HG02642 (cell line): ENCODE measurements at regions not wholly inside any gene's neighbourhood (a gene's known extent, or its start where the extent isn't known, plus 50 kb on each side); places are given as distances from the start of the nearest gene placed in this dataset.
"Not testable (repeated sequence)": the region's sequence is repeated elsewhere in the genome, so short reads cannot be mapped to it uniquely, and the experiment has no call there.

ENCODE experiments used
- ATAC-seq: cut with Tn5 transposase; IDR thresholded peaks from one replicate; pipeline ENCODE4 v1.9.1; 2021; ENCODE audit warnings: mild to moderate bottlenecking; ENCODE audit not compliant: unreplicated experiment, poor library complexity

DNA sequence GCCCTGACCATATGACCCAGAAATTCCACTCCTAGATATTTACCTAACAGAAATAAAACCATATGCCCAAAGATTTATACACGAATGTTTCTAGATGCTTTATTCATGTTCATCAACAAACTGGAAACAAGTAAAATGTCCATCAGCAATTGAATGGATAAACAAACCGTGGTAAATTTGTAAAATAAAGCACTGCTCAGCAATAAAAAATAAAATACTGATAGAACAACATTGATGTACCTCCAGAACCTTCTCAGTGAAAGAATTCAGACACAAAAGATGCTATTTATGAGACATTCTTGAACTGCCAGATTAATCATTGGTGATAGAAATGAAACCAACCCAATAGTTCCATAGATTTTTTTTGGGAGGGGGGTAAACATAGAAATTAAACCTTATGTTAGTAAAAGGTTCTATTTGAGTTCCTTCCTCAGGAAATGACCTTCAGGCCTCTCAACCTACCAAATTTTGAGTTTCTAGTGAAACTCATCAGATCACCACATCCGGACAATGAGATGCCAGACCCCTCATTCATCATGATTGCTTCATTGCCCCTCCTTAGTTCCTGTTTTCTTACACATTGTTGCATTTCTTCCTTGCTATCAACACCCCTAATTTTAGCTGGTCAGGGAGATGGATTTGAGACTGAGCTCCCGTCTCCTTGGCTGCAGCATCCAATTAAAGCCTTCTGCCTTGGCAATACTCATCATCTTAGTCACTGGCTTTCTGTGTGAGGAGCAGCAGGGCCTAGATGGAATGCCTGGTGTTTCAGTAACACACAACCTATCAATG is 203.5 kb downstream of the LPIN1 start:
- ATAC-seq = no peak

DNA sequence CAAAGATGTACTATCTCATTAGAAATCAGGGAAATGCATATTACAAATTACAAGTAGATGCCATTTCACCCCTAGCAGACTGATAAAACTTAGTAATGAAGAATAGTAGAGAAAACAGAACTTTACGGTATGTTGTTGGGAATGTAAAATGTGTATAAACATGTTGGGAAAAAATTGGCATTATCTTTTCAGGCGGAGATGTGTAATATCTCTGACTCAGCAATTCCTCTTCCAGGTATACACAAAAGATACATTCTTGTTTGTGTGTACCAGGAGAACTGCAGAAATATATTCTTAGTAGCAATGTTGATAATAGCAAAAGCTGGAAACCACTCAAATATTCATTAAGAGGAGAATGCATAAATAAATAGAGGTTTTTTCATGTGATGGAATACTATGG is 204.5 kb downstream of the LPIN1 start:
- no peak for ATAC-seq

DNA sequence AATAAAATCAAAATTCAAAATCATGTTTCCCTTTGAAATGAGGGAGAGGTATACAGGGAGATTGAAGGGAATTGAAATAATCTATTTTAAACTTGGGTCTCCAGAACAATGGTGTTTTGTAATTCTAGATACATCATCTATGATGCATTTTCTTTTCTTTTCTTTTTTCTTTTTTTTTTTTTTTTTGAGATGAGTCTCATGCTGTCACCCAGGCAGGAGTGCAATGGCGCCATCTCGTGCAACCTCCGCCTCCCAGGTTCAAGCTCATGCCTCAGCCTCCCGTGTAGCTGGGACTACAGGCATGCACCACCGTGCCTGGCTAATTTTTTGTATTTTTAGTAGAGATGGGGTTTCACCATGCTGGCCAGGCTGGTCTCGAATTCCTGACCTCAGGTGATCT is 205.1 kb downstream of the LPIN1 start:
- ATAC-seq = not testable (repeated sequence)

DNA sequence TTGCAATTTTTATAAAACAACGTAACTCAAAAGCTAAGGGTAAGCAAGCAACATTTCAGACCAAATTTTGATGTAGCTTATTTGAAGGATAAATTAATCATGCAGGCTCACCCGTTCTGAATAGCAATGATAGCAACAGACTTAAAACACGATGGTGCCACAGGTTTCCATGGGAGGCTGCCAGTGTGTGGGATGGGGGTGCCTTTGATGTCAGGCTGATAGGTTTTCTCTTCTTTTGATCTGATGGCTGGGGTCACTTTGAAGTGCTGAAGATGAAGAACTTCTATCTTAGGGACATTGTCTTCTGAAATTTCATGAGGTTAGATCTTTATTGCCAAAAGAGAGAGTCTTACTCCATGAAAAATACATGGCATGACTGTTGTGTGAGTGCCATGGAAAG is 206.8 kb downstream of the LPIN1 start:
- ATAC-seq = no peak

DNA sequence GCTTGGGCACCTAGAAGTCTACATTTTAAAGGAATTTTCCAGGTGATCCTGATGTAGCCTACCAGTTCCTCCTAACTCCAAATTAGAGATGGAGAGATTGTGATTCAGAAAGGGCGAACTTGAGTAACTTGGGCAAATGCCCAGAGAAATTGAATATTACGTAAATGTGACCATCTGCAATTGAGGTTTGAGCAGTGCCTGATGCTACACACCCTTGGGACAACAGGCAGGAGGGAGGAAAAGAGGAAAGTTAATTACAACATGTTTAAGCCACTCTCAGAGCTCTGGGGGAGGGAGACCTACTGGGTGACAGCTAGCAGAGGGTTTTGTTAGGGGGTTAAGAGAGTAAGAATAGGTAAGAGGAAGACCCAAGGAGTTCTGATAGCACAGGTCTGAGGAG is 208.9 kb downstream of the LPIN1 start:
- ATAC-seq = no peak

DNA sequence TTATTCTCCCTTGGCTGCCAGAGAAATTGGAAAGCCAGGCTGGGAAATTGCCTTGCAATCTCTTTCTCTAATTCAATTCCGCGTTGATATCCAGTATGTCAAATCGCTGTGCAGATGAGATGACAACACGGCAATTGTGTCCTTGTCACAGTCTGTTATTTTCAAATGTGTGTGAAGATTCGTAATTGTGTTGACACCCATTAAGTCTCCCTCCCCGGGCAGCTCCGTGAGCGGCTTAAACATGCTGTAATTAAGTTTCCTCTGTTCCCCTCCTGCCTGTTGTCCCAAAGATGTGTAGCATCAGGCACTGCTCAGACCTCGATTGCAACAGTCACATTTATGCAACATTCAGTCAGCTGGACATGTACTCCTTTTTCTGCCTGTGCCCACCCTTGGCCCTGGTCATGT is 209.5 kb downstream of the LPIN1 start:
- ATAC-seq = no peak

DNA sequence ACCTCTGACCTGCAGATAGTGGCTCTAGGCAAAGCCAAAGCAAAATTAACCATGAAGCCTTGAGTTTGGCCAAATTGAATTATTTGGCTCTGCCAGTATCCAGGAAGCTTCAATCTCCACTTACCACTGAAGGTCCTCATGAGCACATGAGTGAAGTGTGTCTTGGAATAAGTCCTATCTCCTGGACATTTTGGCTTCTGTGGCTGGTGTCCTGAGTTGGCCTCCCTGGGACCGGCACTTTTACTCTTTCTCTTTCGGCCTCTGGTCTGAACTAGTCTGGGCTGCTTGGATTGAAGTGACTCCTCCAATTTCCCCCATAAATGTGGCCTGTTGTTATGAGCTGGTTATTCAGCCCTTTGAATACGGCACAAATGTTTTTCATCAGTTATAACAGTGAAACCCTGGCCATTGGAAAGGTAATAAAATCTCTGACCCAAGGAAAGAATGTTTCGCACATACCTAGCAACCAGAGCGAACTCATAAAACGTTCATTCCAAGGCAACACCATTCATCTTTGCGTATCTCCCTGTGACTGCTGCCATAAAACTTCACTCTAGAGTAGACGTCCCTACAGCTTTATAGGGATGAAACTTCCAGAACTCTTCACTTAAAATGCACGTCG is 216.4 kb downstream of the LPIN1 start:
- no peak for ATAC-seq

DNA sequence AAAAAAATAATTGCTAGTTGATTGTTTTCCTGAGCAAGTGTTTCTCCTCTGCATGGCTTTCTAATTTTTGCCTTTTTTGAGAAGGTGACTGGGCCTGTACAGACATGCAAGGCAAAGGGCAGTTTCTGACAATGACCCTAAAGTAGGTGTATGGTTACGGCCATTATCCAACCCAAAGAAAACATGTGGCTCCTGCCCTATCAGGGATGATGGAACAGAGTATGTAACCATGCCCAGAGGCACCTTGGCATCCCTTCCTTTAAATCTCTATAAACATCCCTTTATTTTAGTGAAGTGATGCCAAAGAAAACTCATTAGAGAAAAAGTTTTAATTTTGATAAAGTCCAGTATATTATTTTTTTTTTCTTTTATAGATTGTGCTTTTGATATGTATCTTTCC is 217.5 kb downstream of the LPIN1 start:
- ATAC-seq = no peak

DNA sequence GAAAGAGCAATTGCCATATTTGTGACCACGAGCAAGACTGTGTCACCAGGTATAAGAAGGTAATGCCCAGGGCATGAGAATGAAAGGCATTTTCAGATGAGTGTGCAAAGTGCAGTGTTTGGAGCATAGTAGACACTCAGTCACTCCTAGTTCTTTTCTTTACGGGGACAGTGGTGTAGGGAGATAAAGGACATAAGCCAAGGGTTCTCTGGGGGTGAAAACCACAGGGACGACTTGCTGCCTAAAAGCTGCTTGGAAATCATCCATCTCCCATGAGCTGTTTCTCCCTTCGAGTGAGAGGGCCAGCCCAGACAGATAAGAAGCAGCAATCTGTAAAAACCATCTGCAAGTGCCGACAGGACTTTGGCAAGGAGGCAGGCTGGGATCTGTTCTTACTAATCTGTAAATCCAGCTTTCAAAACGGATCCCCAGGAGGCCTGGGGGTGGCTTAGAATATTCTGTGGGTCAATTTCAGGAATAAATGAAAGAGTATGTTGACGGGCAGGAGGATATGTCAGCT is 221.6 kb downstream of the LPIN1 start:
- ATAC-seq = no peak

DNA sequence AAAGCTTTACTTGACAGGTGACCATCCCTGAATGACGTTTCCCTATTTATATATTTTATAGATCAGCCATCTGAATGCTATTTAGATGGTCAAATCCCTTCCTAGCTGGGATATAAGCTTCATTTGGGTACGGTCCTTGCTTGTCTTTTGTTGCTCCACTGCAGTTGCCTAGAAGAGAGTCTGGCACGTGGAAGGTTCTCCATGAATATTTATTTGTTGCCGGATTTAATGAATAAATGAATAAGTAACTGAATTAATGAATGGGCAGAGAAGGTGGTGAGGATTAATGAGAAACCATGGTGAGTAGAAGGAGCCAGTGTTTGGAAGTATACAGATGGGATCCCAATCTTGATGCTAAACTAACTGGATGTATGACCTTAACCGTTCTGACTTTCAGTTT is 222.1 kb downstream of the LPIN1 start:
- ATAC-seq = no peak

DNA sequence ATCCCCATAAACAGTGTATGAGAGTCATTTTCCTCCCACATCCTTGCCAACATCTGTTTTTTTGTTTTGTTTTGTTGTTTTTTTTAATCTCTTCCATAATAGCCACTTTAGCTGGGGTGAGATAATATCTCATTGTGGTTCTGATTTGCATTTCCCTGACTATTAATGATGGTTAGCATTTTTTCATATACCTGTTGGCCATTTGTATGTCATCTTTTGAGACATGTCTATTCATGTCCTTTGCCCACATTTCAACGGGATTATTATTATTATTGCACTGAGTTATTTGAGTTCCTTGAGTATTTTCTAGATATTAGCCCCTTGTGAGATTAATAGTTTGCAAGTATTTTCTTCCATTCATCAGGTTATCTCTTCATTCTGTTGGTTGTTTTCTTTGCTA is 223.3 kb downstream of the LPIN1 start:
- ATAC-seq = no peak

DNA sequence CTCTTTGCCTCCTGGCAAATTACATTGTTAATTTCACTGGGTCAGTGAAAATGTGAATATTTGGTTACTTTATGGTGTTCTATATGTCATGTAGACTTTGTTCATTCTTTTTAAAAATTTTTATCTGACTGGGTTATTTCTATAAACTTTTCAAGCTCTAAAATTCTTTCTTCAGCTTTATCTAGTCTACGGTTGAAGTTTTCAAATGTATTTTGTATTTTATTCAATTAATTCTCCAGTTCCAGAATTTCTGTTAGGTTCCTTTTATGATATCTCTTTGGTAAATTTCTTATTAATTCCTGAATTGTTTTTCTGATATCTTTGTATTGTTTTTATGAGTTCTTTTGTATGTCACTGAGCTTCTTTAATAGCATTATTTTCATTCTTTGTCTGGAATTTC is 228.1 kb downstream of the LPIN1 start:
- ATAC-seq = no peak

DNA sequence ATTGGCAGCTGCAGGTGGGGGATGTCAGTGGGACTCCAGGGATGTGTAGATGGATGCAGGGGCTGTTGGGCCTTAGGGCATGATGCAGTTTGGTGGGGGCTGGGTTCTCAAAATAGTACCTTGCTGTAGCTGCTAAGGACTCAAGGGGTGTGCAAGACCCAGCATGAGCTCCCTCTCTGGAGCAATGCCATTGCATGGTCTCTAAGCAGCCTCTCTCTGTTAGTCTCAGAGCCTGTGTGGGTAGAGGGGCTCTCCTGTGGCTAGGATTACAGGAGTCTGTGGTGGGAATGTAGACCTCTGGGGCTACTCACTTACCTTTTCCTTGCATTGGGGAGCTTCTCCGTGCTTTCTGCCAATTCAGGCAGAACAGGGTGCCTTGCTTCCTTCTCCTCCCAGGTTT is 228.9 kb downstream of the LPIN1 start:
- no peak for ATAC-seq

DNA sequence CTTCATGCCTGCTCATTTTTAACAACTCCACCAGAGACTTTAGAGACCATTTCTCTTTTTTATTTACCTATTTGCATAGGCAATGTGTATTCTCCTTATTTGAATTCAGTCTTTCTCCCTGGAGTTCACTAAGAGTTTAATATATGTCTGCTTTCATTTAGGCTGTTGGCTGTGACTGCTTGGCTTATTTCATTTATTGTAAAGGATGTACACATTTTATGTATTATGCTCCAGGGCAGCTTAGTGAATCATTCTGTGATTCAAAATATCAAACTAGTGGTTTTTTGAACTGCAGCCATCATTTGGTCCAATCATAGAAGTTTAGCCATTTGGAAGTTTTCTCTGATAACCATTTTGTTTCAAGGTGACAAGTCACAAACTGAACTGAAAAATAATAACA is 229.6 kb downstream of the LPIN1 start:
- no peak for ATAC-seq

DNA sequence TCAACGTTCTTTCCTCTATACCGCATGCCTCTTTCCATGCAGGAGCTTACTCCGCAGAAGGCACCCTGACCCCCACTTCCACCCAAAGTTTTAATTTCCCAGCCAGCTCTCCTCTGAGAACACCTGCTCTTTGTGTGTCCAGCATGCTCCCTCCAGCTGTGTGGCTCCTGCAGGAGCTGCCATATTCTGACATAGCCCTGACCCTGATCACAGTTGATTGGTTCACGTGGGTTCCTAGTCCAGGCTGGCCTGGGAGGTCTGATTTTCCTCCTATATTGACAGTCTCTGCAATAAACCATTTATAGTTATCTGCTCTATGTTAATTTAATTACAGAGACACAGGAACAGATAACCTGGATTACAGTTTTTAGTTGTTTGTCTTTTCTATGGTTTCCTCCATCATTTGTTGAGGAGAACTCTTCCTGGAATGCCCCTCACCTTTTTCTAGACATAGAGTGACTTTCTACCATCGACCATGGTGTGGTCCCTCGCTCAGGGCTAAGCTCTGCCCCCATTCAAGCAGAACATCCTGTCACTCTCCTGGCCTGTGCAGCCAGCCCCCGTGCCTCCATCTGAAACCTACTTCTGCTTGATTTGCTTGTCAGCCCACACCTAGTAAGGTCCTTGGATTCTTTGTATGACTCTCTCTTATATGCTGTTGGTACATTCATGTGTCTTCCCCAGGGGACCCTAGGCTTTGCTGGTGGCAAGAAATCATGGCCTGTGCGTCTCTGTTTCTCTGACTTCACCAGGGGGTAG is 231.5 kb downstream of the LPIN1 start:
- ATAC-seq = peak; percentile 50

DNA sequence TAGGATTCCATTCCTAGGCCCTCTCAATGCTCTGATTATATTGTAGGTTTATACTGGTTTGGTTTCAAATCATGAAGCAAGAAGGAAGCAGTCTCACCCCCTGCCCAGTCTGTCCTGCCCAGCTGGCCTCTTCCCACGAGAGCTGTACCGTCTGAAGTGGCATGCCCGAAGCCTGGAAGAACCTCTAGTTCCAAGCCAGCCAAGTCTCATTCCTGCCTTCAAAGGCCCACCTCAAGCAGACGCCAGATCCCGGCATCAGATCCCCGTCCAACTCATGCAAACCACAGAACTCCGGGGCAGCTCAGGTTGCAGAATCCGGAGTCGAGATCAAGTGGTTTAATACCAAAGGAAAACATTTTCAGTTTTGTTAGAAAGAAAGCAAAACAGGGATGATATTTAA is 234.4 kb downstream of the LPIN1 start:
- ATAC-seq = no peak

DNA sequence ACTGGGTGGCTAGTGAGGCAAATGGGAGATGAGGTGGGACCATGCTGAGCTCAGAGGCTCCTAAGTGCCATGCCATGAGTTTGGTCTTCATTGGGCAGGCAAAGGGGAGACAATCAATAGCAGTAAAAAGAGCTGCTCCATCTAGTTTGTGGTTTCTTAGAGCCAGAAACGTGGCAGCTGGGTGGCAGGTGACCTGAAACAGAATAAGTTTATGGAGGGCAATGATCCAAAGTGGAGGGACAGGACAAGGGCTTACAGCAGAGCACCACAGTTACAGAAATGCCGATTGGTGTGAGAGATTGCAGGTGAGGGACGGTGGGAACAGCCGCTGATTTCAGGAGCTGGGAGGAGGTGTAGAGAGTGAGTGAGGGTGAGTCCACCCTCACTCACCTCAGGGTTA is 237.0 kb downstream of the LPIN1 start:
- no peak for ATAC-seq

DNA sequence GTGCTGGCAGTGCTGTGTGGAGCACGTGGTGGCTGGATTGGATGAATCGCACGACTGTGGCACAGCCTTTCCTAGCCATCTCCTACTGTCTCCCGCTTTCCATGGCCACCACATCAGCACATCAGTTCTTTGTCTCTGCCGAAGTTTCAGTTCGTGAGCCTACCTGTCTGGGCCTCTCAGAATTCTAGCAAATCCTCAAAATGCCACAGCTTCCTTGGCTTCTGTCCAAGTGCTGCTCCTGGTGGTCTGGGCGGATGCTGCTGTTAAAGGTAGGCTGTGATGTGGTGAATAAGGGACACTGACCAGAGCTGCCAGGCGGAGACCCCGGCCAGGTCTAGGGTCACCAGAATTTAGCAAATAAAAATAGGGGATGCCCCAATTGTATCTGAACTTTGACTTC is 237.4 kb downstream of the LPIN1 start:
- no peak for ATAC-seq

DNA sequence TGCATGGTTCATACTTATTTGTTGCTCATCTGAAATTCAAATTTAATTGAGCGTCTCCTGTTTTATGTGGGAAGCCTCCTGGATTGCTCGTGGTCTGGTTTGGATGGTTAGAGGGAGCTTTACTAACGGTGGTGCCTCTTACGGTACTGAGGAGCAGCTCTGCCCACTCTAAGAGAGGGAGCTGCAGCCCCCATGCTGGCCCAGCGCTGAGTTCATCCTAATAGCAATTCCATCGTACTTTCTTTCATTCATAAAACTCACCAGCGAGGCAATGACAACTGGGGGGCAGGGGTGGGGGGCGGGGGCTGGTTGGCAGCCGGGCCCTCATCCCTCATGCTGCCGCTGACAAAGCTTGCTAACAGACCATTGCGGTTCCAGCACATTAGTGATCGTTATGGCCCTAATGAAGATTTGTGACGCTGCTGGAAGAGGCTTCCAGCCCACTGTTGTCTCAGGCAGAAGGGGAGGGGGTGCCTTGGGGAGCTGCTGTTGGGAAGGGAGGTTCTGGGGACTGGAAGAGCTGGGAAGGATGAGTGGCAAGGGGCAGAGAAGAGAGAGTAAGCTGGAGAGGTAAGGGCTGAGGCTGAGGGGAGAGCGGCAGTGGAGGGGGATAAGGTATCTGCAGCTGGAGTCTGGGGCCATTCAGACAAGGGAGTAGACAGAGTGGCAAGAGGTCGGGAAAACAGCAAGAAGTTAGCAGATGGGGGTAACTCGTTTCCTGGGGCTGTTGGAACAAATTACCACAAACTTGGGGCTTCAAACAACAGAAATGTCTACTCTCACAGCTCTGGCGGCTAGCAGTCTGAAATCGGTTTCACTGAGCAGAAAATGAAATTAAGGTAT is 238.1 kb downstream of the LPIN1 start:
- ATAC-seq = no peak

DNA sequence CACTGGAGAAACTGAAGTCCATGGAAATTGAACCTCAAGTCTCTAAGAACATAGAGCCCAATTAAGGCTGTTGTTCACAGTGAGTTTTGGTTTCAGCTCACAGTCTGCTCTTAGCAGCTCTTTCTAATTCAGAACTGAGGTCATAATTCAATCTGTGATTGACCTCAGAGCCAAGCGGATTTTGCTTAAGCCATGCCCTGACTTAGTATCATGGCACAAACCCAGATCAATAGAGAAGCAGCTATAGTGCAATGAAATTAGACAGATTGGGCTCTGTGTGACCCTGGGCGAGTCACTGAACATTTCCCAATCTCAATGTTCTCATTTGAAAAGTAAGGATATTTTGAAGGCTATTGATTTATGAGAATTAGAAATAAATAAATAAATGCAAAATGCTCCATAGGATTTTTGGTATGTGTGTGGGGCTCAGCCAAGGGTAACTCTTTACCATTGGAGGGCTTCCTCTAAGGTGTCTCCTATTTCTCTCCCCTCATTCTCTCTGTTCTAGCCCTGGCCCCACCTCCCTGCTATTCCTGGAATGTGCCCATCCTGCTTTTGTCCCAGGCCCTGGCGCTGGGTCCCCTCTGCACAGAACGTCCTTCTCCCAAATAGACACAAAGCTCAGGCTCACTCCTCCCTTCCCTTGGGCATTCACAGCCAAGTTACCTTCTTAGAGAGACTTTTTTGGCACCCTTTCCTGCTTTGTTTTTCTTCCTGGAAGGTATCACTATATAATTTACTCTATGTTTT is 239.6 kb downstream of the LPIN1 start:
- no peak for ATAC-seq
